HCT116 (cell line): ENCODE measurements at regions not wholly inside any gene's neighbourhood (a gene's known extent, or its start where the extent isn't known, plus 50 kb on each side); places are given as distances from the start of the nearest gene placed in this dataset.

Source experiments
- ATAC-seq: fragments of 200-7000 bp; cut with Tn5 transposase; 2 replicates; pipeline ENCODE4 v1.9.1; 2020; ENCODE audit warnings: mild to moderate bottlenecking, moderate library complexity
- BruUV-seq: library from RNA; stranded (reverse); fragments of 400-500 nt; replicated peaks from 2 replicates; lab custom pipeline; 2021; lab: Mats Ljungman, UMichigan
- CTCF ChIA-PET: fragments of 300-600 bp; sonication (Branson Sonifier 250); formaldehyde crosslinking; loops from one replicate; lab custom pipeline; 2021; ENCODE audit warnings: antibody characterized with exemption; lab: Charles Lee
- POLR2A ChIA-PET: fragments of 300-600, 350-600 bp; sonication (Branson Sonifier 250); formaldehyde crosslinking; loops from one replicate; lab custom pipeline; 2021; ENCODE audit warnings: antibody characterized with exemption; lab: Charles Lee
- RAD21 ChIA-PET, 2 experiments: fragments of 300-600 bp; sonication (Branson Sonifier 250); formaldehyde crosslinking; loops; one replicate each; lab custom pipeline; 2023; ENCODE audit warnings: low total read pairs in 2 of 2; ENCODE audit not compliant: uncharacterized antibody in 2 of 2, unreplicated experiment in 2 of 2, low non-redundant PET in 1 of 2; lab: Charles Lee
- DNase-seq: peaks from one replicate; pipeline ENCODE4 v3.0.0-alpha.2; 2010; ENCODE audit warnings: low read depth, low spot score
- H2AFZ ChIP-seq: fragments of 200-600 bp; shearing (Covaris generic), sonication (generic); 2 replicates; pipeline ENCODE4 v1.6.1; 2017; ENCODE audit warnings: low read depth, mixed run types, mixed read lengths, antibody characterized with exemption, low read length; ENCODE audit not compliant: poor library complexity, severe bottlenecking
- H3K27ac ChIP-seq: 2 replicates; pipeline ENCODE4 v1.5.1; 2012; ENCODE audit warnings: low read depth, low read length
- H3K27me3 ChIP-seq: fragments of 200-600 bp; sonication (generic); 2 replicates; pipeline ENCODE4 v1.6.1; 2016; ENCODE audit warnings: mixed run types, low read length, mixed read lengths; ENCODE audit not compliant: insufficient read depth
- H3K36me3 ChIP-seq, 2 experiments: fragments of 200-500 bp in 1 of 2; fragments of 200-600 bp in 1 of 2; sonication (Bioruptor generic) in 1 of 2; sonication (generic) in 1 of 2; 2 replicates each; pipeline versions ENCODE4 v1.5.1 to v1.6.1; 2014 to 2016; ENCODE audit warnings: low read length in 2 of 2, inconsistent platforms in 1 of 2, mixed read lengths in 1 of 2, mixed run types in 1 of 2; ENCODE audit not compliant: insufficient read depth in 2 of 2, control insufficient read depth in 1 of 2
- H3K4me1 ChIP-seq, 2 experiments: fragments of 200-600 bp in 1 of 2; sonication (generic) in 1 of 2; 2 replicates each; pipeline versions ENCODE4 v1.5.1 to v1.6.1; 2012 to 2017; ENCODE audit warnings: low read length in 2 of 2, inconsistent platforms in 1 of 2, mild to moderate bottlenecking in 1 of 2, mixed read lengths in 1 of 2, mixed run types in 1 of 2, moderate library complexity in 1 of 2; ENCODE audit not compliant: insufficient read depth in 2 of 2, control insufficient read depth in 1 of 2
- H3K4me2 ChIP-seq: fragments of 200-600 bp; sonication (generic); 2 replicates; pipeline ENCODE4 v1.6.1; 2017; ENCODE audit warnings: mixed run types, low read length, mixed read lengths
- H3K4me3 ChIP-seq, 2 experiments: fragments of 200-600 bp in 1 of 2; sonication (generic) in 1 of 2; replicated peaks in 1 of 2; 2 replicates each; pipeline ENCODE4 v1.5.1; 2011 to 2016; ENCODE audit warnings: low read length in 2 of 2, control low read depth in 1 of 2, low read depth in 1 of 2, mild to moderate bottlenecking in 1 of 2, mixed read lengths in 1 of 2, mixed run types in 1 of 2
- H3K79me2 ChIP-seq: fragments of 200-600 bp; sonication (generic); 2 replicates; pipeline ENCODE4 v1.6.1; 2017; ENCODE audit warnings: mild to moderate bottlenecking, mixed run types, low read length, moderate library complexity, mixed read lengths; ENCODE audit not compliant: insufficient read depth
- H3K9ac ChIP-seq: fragments of 200-600 bp; sonication (generic); 2 replicates; pipeline ENCODE4 v1.6.1; 2016; ENCODE audit warnings: low read length, mixed read lengths
- H3K9me2 ChIP-seq: fragments of 200-600 bp; sonication (generic), shearing (Covaris generic); 2 replicates; pipeline ENCODE4 v1.6.1; 2017; ENCODE audit warnings: mixed run types, mild to moderate bottlenecking, moderate library complexity; ENCODE audit not compliant: insufficient read depth
- H3K9me3 ChIP-seq, 2 experiments: fragments of 200-500 bp in 1 of 2; fragments of 200-600 bp in 1 of 2; sonication (Bioruptor generic) in 1 of 2; sonication (generic) in 1 of 2; 2 replicates each; pipeline ENCODE4 v1.6.1; 2014 to 2017; ENCODE audit warnings: low read length in 2 of 2, mixed read lengths in 2 of 2, inconsistent platforms in 1 of 2, low read depth in 1 of 2, mild to moderate bottlenecking in 1 of 2, mixed run types in 1 of 2, moderate library complexity in 1 of 2; ENCODE audit not compliant: control insufficient read depth in 1 of 2, insufficient read depth in 1 of 2
- H4K20me1 ChIP-seq: fragments of 200-600 bp; sonication (generic), shearing (Covaris generic); 2 replicates; pipeline ENCODE4 v1.6.1; 2017; ENCODE audit warnings: mixed run types, mild to moderate bottlenecking, moderate library complexity; ENCODE audit not compliant: insufficient read depth
- ATF3 ChIP-seq: IDR thresholded peaks from 2 replicates; pipeline ENCODE4 v1.6.1; 2012
- CEBPB ChIP-seq: IDR thresholded peaks from 2 replicates; pipeline ENCODE4 v1.6.1; 2012; ENCODE audit warnings: low read depth
- CTCF ChIP-seq, 3 experiments: fragments of 200-600 bp in 1 of 3; sonication (generic) in 1 of 3; IDR thresholded peaks in 2 of 3; conservative IDR thresholded peaks in 1 of 3; 2 replicates each; pipeline ENCODE4 v1.5.1; 2012 to 2017; ENCODE audit warnings: low read depth in 2 of 3, low read length in 2 of 3, antibody characterized with exemption in 1 of 3, borderline replicate concordance in 1 of 3, control low read depth in 1 of 3, mild to moderate bottlenecking in 1 of 3, mixed read lengths in 1 of 3, mixed run types in 1 of 3, moderate library complexity in 1 of 3; ENCODE audit not compliant: insufficient read depth in 1 of 3
- FOSL1 ChIP-seq: IDR thresholded peaks from 2 replicates; pipeline ENCODE4 v1.6.1; 2012; ENCODE audit warnings: low read depth
- JUND ChIP-seq: IDR thresholded peaks from 2 replicates; pipeline ENCODE4 v1.6.1; 2012
- MAX ChIP-seq: IDR thresholded peaks from 2 replicates; pipeline ENCODE4 v1.6.1; 2012
- RAD21 ChIP-seq: IDR thresholded peaks from 2 replicates; pipeline ENCODE4 v1.6.1; 2012; ENCODE audit warnings: low read depth, mild to moderate bottlenecking
- SIN3A ChIP-seq: IDR thresholded peaks from 2 replicates; pipeline ENCODE4 v1.6.1; 2012; ENCODE audit warnings: low read depth
- SP1 ChIP-seq: IDR thresholded peaks from 2 replicates; pipeline ENCODE4 v1.6.1; 2012; ENCODE audit warnings: low read depth
- TCF7L2 ChIP-seq: IDR thresholded peaks from 2 replicates; pipeline ENCODE4 v1.7.0; 2011; ENCODE audit warnings: borderline replicate concordance, inconsistent platforms; ENCODE audit not compliant: insufficient read depth, insufficient read length; ENCODE audit errors: extremely low read depth
- intact Hi-C: fragments of 100-400 bp; cut with micrococcal nuclease; formaldehyde crosslinking; loops from 2 replicates; pipeline ENCODE4 v1.10.0; 2022

GRCh38 chr5:73319036-73319435 lies 129.5 kb downstream of the FOXD1 start (continued):
- no peak for TF ChIP-seq MAX
- TF ChIP-seq TCF7L2, result no peak

DNA sequence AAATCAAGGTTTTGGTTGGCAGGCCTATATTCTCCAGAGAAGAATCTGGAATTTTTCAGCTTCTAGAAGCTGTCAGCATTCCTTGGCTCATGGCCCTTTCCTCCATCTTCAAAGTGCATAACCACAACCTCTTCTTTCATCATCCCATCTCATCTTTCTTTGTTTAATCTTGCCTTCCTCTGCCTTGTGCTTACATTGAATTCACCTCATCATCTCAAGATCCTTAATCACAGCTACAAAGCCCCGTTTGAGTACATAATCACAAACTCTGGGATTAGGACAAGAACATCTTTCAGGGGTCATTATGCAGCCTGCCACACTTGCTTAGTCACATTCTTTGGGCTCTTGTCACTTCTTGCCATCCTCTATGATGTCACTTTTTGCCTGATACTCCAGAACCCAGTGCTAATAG lies 130.3 kb downstream of the FOXD1 start:
- Histone ChIP-seq H2AFZ (peak overlapping the region; percentile 44), H3K4me3 (no peak overlapping the region), H3K79me2 (no peaks in the 10 kb centered on the region), H3K4me1 (peaks cover 10 to 53% of the 10 kb centered on the region in 2 experiments), H3K36me3 (no peaks in the 10 kb centered on the region), H3K27ac (no peak overlapping the region), H3K9me2 (0 out of 2 replicates have a peak, but pooled peaks cover 4% of the 10 kb centered on the region), H3K4me2 (peak overlapping the region; percentile 42), H3K27me3 (no peaks in the 10 kb centered on the region), H4K20me1 (no peaks in the 10 kb centered on the region), H3K9me3 (no peaks in the 10 kb centered on the region), H3K9ac (no peak overlapping the region)
- ChIA-PET RAD21 (no interaction called here), CTCF (no interaction called here), POLR2A (no interaction called here)
- ATAC-seq, result no peak
- DNase-seq, result no peak
- TF ChIP-seq JUND (peak; percentile 39; the same call in 1 of the 2 replicates), ATF3 (no peak), RAD21 (no peak), CTCF (IDR thresholded peaks at IDR 0.05 in 2 of 3, conservative IDR thresholded peaks at IDR 0.05 in 1 of 3; ENCODE audit: borderline replicate concordance in 1 of 3, insufficient read depth in 1 of 3, low read depth in 2 of 3, low read length in 2 of 3) (no peak), TCF7L2 (no peak), SIN3A (peak; percentile 45; the same call in 1 of the 2 replicates), CEBPB (no peak), FOSL1 (peak; percentile 39; the same call in 1 of the 2 replicates), SP1 (peak; percentile 54)
- intact Hi-C loops, result no loop called here
- BruUV-seq, result no TSS peak
